ENCODE measurements at regions not wholly inside any gene's neighbourhood (a gene's known extent, or its start where the extent isn't known, plus 50 kb on each side); places are given as distances from the start of the nearest gene placed in this dataset.
"Not testable (repeated sequence)": the region's sequence is repeated elsewhere in the genome, so short reads cannot be mapped to it uniquely, and the experiment has no call there.

DNA sequence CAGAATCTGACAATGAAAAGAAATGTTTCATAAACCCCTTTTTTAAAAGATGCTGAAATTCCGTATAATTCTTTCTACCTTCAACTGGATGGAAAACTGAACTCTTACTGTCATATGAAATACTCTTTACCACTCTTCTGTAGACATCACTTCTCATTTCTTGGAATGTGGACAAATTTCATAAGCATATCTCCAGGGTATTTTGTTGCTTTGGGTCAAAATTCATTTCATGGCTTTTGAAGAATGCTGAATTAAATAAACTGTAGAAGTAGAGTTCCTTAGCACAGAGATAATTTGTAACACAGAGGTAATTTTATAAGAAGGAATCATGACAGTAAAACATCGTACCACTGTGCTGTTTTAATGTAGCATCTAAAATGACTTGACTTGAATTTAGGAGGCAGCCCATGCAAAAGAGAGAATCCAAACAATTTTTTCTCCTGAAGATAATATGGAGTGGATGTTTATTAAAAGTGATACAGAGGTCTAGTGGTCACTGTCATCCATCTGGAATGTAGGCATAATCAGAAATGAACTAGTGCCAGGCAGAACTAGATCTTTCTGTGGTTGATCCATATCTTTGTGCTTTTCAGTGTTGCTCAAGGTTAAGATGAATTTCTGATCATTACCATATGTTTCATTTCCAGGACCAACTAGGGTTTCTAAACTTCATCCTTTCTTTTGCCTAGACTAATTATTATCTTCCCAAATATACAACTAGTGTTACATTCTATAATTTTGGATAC, 492.0 kb downstream of the KIF20B start:
- DNase-seq (ENCODE audit: low read depth): peak; percentile 97

DNA sequence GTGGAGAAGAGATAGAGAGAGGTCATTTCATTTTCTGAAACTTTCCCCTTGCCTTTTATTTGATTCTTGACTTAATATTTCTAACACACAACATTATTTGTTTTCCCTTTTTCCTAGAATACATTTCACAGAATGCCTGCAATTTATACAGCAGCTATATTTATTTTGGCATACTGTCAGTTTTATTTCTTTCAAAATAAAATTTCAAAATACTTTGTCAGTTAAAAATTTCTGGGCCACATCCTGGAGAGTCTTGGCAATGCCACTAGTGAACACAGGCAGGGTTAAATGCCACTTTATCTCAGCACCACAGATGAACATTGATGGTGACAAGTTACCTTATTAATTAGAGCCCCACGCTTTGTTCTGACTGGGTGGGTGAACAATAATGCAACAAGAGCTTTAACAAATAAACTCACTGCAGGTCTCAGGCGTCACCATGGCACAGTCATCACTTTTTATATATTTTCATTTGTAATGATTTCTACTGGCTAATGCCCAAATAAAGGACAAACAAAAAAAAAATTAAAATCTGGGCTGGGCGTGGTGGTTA, 494.0 kb downstream of the KIF20B start:
- DNase-seq (ENCODE audit: low read depth): no peak

DNA sequence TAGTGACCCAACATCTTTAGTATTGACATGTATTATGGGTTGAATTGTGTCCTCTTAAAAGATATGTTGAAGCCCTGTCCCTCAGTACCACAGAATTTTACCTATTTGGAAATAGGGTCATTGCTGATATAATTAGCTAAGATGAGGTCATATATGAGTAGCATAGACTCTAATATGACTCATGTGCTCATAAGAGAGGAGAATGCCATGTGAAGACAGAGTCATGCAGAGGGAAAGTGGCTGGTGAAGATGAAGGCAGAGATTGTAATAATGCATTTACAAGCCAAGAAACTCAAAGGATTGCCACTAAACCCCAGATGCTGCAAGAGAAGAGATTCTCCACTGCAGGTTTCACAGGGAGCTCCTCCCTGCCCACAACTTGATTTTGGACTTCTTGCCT, 496.4 kb downstream of the KIF20B start:
- peak; percentile 88 for DNase-seq (ENCODE audit: low read depth)

DNA sequence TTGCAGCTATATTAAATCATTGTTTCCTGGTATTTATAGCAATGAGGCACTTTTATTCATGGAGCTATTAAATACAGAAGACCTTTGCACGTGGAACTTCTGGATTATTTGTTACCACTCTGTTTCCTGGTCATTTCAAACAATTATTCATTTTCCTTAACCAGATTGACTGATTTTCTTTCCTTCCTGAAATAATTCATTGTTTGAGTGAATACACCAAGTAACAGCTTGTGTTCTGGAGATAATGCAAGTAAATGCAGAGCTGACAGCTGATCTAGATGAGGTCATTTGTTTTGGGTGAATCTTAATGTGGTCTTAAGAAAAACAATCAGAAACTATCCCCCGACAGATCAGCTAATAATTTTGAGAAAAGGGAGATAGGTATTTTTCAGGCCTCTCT, 497.7 kb downstream of the KIF20B start:
- peak; percentile 44 for DNase-seq (ENCODE audit: low read depth)

DNA sequence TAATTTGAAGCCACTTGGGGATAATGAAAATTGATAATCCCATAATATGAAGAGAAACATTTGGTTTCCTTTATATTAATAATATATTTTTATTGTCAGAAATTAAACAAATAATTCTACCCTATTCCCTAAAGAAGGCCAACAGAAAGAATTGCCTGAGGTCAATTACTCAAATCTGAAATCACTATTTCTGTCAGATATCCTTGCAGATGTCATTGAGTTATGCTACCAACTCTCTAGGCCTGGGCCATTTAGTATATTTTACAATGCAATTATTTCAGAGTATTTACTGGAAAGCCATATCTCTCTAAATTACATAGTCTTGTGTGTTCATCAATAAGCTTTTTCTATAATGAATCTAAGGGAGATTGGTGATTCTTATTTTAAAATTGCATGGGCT, 498.1 kb downstream of the KIF20B start:
- no peak for DNase-seq (ENCODE audit: low read depth)

DNA sequence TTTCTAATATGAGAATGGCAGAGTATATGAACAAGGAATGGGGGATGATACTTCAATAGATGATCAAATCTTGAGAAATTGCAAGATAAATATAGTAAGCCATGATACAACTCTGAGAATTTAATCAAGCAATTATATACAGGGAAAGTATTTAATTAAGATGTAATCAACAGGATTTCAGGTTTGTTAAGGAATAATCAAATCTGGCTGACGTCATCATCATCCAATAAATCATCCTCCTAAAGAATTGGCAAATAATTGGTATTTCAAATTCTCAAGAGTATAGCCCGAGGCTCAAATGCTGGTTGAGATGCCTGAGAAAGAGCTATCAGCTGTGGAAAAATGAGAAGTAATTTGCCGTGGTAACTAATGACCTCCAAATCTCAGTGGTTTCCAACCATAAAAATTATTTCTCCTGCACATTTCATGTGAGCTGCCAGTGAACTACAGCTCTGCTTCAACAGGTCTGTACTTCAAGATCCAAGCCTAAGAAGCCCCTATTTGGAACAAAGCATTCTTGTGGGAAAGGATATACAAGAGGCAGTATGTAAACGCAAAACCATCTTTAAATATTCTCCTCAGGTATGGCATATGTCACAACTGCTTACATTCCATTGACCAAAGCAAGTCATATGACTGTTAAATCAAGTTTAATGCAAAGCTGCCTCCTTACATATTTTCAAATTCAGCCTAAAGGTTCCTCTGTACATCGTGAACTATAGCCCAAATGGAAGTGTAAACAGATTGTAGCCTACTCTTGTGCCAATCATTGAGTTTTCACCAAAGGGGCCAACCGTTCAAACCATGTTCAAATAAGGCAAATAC, 503.0 kb downstream of the KIF20B start:
- DNase-seq (ENCODE audit: low read depth): peak; percentile 31

DNA sequence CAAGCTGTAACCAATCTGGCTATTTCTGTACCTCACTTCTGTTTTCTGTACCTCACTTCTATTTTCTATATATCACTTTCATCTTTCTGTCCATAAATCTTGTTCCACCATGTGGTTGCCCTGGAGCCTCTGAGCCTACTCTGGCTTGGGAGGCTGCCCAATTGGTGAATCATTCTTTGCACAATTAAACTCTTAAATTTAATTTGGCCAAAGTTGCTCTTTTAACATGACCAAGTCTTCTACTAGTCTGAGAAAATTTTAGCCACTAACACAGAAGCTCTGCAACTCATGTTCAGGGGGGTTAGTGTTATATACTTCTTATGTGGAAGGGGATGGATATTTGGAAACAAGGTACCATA, 503.5 kb downstream of the KIF20B start:
- DNase-seq (ENCODE audit: low read depth): peak; percentile 85

DNA sequence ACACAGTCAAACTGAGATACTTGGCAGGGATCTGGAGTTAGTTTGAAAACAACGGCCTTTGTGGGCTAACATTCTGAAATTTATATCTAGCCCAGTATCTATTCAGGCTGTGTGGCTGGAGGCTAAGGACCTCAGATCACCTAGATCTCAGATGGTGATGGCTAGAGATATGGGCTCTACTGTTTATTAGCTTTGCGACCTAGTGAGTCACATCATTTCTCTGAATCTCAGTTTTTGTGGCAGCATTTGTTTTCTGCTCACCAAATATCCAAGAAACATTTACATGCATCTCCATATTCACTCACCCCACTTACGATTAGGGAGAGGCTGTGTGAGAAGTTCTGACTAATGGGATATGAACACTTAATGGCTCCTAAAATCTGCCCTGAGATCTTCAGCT, 503.9 kb downstream of the KIF20B start:
- DNase-seq (ENCODE audit: low read depth): peak; percentile 27

DNA sequence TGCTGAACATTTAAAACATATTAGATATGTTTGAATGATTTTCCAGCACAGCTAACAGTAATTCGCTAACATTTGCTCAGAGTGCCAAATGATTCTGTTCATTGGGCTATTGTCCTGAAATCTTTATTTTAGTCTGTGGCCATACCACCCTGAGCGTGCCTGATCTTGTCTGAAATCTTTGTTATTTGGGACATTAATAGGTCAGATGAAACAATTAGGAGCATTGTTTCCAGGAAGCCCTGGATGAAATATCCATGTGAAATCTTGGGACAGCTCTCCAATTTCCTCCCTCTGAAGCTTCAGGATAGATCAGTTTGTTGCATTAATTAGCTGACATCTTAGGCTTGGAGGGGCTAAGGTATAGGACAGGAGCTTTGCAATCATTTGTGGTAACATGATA, 512.0 kb downstream of the KIF20B start:
- no peak for DNase-seq (ENCODE audit: low read depth)

DNA sequence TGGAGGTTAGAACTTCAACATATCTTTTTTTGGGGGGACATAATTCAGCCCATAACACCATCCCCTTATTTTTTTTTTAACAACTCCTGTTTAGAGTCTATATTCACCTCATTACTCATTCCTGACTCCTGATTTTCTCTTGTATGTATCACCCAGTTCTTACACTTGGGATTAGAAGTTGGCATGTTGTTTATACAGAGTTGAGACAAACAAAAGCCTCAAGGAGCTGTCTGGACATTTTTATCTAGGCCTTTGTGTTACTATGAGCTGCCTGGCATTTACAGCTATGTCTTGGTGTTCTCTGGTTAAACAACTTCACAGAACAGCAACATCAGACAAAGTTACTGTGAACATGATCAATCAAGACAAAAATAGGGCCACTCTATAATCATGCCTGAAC, 517.5 kb downstream of the KIF20B start:
- DNase-seq (ENCODE audit: low read depth): peak; percentile 73

DNA sequence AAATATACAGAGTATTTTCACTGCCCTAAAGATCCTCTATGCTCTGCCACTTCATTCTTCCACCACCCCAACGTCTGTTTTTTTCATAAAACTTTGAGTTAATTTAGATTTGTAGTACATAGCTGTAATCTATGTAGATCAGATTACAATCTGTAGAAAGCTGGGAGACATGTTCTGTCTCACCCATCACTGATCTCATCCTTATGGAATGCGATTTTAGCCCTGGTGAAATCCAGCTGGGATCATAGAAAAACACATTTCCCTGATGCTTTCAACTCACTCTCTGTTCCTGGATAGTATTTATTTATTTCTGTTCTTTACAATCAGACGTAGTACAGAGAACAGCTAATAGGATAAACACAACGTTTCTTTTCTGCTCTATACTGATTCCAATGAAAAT, 521.0 kb downstream of the KIF20B start:
- DNase-seq (ENCODE audit: low read depth): peak; percentile 96

DNA sequence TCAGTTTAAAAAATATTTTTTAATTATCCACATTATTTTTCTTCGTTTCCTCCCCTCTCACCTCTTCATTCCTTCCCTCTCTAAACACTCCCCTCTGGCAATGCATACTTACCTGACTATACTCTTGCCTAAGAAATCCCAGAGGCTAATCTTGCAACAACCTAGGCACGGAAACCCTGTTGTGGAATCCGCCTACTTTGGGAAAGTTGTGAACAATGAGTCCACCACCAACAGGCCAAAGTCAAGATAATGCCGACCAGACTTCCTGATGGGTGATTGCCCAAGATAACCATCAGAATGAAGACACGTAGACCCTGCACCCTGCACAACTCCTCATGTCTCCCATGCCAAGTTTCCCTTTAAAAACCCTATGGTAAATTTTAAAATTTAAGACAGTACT, 521.5 kb downstream of the KIF20B start:
- DNase-seq (ENCODE audit: low read depth): peak; percentile 84

DNA sequence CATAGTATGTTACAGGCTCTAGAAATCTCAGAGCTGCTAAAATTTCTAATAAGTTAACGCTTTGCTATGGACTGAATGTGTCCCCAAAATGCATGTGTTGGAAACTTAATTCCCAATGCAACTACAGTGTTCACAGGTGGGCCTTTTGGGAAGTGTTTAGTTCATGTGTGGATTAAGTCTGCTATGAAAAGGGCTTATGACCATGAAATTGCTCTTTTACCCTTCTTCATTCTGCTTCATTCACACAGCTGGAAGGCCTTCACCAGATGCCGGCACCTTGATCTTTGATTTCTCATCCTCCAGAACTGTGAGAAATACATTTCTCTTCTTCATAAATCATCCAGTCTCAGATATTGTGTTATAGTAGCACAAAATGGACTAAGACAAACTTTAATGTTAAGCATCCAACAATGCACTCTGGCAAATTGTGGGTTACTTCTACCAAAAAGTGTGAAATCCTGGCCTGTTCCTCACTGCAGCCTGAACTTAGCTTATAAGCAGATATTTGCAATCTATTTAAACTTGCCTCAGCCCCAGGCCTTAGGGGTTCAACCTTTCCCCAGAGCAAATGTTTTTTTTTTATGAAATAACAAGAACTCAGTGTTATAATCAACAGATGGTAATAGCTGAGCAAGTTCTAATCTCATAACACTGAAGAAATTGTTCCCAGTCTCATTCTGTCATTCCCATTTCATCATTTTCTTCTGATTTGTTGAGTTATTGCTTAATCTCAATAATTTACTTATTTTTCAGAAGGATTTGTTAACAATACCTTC, 523.6 kb downstream of the KIF20B start:
- DNase-seq (ENCODE audit: low read depth): peak; percentile 49

DNA sequence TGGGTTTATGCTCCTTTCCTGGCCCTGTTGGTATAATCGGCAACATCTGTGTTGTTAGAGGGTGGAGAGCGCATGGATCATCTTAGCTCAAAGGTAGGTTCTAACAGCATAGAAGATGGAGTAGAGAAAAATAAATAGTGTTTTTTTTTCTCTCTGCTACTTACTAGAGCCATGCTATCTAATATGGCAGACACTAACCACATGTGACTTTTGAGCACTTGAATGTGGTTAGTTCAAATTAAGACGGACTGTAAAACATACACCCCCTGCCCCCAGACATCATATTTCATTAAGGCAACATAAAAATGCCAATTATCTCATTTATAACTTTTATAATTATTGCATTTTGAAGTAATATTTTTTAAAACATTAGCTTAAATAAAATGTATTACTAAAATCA, 525.1 kb downstream of the KIF20B start:
- peak; percentile 31 for DNase-seq (ENCODE audit: low read depth)

DNA sequence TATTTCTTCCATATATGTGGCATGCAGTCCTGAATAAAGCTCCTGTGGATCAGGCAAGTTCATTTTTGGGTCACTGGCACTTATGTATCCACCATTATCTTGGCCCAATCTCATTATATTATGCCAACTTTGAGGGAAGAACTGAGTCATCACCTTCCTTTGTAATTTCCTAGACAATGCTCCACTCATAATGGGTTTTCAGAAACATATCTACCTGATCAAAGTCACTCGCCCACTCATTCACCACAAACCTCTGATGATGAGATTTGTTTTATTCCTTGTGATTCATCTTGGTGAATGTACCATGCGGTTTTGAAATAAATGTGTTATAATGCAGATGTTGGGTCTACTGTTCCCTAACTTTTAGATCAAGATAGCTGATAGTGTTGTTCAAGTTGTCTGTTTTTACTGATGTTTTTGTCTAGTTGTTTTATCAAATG, 525.8 kb downstream of the KIF20B start:
- DNase-seq (ENCODE audit: low read depth): peak; percentile 98

DNA sequence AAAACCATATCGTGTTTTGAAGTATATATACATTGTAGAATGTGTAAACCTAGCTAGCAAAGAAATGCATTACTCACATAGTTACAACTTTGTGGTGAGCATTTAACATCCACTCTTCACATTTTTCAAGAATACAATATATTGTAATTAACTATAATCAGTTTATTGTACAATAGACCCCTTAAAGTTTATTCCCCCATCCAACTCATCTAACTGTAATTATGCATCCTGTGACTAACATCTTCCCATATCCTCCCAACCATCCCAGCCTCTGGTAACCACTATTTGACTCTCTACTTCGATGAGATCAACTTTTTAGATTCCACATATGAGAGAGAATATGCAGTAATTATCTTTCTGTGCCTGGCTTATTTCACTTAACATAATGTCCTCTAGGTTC, 526.4 kb downstream of the KIF20B start:
- DNase-seq (ENCODE audit: low read depth): peak; percentile 41

DNA sequence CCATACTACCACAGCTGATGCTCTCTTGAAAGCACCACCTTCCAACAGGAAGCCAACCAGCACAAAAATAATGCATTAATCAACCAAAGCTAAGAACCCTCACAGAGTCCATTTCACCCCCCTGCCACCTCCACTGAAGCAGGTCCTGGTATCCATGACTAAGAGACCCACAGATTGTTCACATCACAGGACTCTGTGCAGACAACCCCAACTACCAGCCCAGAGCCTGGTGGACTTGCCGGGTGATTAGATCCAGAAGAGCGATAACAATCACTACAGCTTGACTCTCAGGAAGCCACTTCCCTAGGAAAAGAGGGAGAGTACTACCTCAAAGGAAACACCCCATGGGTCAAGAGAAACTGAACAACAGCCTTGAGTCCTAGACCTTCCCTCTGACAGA, 528.1 kb downstream of the KIF20B start:
- no peak for DNase-seq (ENCODE audit: low read depth)

DNA sequence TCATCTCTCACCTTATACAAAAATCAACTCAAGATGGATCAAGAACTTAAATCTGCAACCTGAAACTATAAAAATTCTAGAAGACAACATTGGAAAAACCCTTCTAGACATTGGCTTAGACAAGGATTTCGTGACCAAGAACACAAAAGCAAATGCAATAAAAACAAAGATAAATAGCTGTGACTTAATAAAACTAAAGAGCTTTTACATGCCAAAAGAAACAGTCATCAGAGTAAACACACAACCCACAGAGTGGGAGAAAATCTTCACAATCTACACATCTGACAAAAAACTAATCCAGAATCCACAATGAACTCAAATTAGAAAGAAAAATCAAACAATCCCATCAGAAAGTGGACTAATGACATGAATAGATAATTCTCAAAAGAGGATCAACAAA, 532.4 kb downstream of the KIF20B start:
- peak; percentile 59 for DNase-seq (ENCODE audit: low read depth)

DNA sequence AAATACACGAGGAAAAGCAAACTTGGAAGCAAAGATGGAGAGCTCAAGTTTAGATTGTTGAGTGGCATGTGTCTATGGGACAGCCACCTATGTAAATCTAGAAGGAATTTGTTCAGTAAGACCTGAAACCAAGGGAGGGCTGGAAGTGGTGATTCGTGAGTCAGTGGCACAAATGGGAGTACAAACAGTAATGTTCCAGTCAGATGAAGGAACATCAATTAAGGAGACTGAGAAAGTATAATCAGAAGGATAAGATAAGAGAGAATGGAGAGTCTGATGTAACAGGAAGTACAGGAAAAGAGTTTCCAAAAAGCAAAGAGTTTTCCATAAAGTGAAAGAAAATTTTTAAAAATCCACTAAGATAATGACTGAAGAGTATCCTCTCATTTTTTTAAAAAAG, 544.2 kb downstream of the KIF20B start:
- peak; percentile 90 for DNase-seq (ENCODE audit: low read depth)

DNA sequence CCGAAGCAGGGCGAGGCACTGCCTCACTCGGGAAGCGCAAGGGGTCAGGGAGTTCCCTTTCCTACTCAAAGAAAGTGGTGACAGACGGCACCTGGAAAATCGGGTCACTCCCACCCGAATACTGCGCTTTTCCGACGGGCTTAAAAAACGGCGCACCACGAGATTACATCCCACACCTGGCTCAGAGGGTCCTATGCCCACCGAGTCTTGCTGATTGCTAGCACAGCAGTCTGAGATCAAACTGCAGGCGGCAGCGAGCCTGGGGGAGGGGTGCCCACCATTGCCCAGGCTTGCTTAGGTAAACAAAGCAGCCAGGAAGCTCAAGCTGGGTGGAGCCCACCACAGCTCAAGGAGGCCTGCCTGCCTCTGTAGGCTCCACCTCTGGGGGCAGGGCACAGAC, 549.4 kb downstream of the KIF20B start:
- DNase-seq (ENCODE audit: low read depth): not testable (repeated sequence)

DNA sequence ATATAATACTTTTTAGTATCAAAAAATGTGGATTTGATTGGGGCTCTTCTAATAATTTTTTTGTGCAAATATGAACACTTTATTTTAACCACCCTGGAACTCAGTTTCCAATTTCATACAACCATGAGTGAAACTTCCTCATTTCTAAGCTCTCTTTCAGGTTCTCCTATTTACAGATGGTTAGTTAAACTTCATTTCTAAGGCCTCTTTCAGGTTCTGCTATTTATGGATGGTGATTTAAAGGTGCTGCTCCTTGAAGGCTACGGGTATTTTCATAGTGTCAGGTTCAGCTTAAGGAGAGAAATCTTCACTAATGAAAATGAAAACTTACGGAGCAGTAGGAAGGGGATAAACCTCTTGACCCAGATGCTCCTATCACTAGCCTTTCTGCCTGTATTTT, 568.3 kb downstream of the KIF20B start:
- no peak for DNase-seq (ENCODE audit: low read depth)

DNA sequence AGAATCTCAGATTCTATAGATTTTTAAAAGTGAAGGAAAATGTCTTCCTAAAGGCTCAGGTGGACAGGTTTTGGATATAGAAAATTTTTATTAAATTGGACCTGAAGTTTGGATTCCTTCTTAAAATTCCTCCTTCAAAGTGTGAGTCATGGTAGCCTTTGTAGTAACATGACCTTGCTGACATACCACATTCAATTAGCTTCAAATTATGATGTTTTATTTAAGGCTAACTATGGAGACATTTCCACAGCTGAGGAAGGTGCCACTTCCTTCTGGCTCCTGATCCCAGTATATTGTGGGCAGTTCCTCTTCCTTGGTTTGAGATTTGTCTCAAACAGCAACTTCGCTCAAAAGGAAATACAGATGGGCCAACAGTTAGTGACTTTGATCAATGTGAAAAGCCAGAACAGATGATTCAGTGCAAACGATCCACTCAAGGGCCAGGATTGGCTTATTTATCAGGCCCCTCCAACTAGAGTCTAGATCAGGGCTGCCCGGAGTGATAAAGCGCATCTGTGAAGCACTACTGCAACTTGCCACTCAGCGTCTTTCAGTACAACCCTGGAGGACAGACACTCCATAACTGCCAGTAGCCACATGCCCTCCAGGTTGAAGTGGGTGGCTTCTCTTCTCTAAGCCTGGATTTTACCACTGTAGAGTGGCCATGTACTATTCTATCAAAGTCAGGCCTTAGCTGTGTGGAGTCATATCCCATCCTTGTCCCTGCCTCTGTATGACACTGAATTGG, 573.5 kb downstream of the KIF20B start:
- peak; percentile 44 for DNase-seq (ENCODE audit: low read depth)

All from amniotic epithelial cell (primary cell).